Fibroblast of skin of right quadriceps (primary cell): ENCODE measurements at regions not wholly inside any gene's neighbourhood (a gene's known extent, or its start where the extent isn't known, plus 50 kb on each side); places are given as distances from the start of the nearest gene placed in this dataset.

Experiments
- DNase-seq: peaks from one replicate; pipeline ENCODE4 v3.0.0-alpha.2; 2013

- no peak for DNase-seq
Observed at GRCh38 chr11:35868491-35868890, 75.4 kb upstream of the LDLRAD3 start.

GRCh38 chr11:35873721-35874120, 70.1 kb upstream of the LDLRAD3 start:
- DNase-seq = no peak

GRCh38 chr11:35874751-35875450, 69.0 kb upstream of the LDLRAD3 start:
- no peak for DNase-seq

GRCh38 chr11:35875466-35875865, 68.4 kb upstream of the LDLRAD3 start:
- no peak for DNase-seq

GRCh38 chr11:35876786-35877185, 67.1 kb upstream of the LDLRAD3 start:
- no peak for DNase-seq

GRCh38 chr11:35878741-35879140, 65.1 kb upstream of the LDLRAD3 start:
- no peak for DNase-seq

GRCh38 chr11:35879361-35879760, 64.5 kb upstream of the LDLRAD3 start:
- DNase-seq = no peak

- no peak for DNase-seq
Observed at GRCh38 chr11:35886759-35887158, 57.1 kb upstream of the LDLRAD3 start.

GRCh38 chr11:35887737-35888136, 56.1 kb upstream of the LDLRAD3 start:
- DNase-seq = no peak

- no peak for DNase-seq
Observed at GRCh38 chr11:35888961-35889360, 54.9 kb upstream of the LDLRAD3 start.

- no peak for DNase-seq
Observed at GRCh38 chr11:35891096-35891495, 52.8 kb upstream of the LDLRAD3 start.

GRCh38 chr11:35892166-35892565, 51.7 kb upstream of the LDLRAD3 start:
- DNase-seq = no peak

- peak; percentile 18 for DNase-seq
Observed at GRCh38 chr11:35893796-35894475, 49.9 kb upstream of the LDLRAD3 start.
